ENCODE measurements at regions not wholly inside any gene's neighbourhood (a gene's known extent, or its start where the extent isn't known, plus 50 kb on each side); places are given as distances from the start of the nearest gene placed in this dataset.

DNA sequence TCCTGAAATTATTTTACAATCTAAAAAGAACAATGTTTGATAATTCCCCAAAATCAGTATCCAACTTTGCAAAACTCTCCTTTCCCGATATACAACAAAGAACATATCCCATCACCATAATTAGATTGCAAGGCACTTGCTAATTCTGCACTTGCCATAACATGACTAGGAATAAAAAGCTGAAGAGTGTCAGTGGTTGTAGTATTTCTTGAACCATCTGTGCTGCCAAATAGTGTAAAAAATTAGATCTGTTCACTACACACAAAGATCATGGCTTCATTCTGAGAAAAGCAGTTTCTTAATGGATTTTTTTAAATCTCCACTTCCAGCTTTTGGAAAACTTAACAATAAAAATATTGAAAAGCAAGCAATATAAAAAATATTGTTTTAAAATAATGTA is 259.5 kb upstream of the FAM174A start:
- TF ChIP-seq, protein P1, sequence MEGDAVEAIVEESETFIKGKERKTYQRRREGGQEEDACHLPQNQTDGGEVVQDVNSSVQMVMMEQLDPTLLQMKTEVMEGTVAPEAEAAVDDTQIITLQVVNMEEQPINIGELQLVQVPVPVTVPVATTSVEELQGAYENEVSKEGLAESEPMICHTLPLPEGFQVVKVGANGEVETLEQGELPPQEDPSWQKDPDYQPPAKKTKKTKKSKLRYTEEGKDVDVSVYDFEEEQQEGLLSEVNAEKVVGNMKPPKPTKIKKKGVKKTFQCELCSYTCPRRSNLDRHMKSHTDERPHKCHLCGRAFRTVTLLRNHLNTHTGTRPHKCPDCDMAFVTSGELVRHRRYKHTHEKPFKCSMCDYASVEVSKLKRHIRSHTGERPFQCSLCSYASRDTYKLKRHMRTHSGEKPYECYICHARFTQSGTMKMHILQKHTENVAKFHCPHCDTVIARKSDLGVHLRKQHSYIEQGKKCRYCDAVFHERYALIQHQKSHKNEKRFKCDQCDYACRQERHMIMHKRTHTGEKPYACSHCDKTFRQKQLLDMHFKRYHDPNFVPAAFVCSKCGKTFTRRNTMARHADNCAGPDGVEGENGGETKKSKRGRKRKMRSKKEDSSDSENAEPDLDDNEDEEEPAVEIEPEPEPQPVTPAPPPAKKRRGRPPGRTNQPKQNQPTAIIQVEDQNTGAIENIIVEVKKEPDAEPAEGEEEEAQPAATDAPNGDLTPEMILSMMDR (IDR thresholded peaks at IDR 0.05): no peak
- TF ChIP-seq POLR2A (IDR thresholded peaks at IDR 0.05): no peak
